HepG2 (cell line): ENCODE measurements at regions not wholly inside any gene's neighbourhood (a gene's known extent, or its start where the extent isn't known, plus 50 kb on each side); places are given as distances from the start of the nearest gene placed in this dataset.

ENCODE experiments used
- CEBPB ChIP-seq: IDR thresholded peaks from 2 replicates; pipeline ENCODE4 v1.6.1; 2011; ENCODE audit warnings: low read depth, low read length, improper control_type of control experiment, borderline replicate concordance
- CTCF ChIP-seq: sonication (generic); formaldehyde crosslinking; IDR thresholded peaks from 2 replicates; pipeline ENCODE4 v1.5.0; 2020; ENCODE audit warnings: mild to moderate bottlenecking, missing genetic modification reagents, moderate library complexity
- MTA3 ChIP-seq: sonication (generic); formaldehyde crosslinking; IDR thresholded peaks from 2 replicates; pipeline ENCODE4 v1.4.0; 2020; ENCODE audit warnings: missing genetic modification reagents
- NFE2L1 ChIP-seq: sonication (generic); formaldehyde crosslinking; IDR thresholded peaks from 2 replicates; pipeline ENCODE4 v1.4.0; 2020; ENCODE audit warnings: missing genetic modification reagents, mild to moderate bottlenecking, borderline replicate concordance
- NRL ChIP-seq: sonication (generic); formaldehyde crosslinking; IDR thresholded peaks from 2 replicates; pipeline ENCODE4 v1.5.0; 2020; ENCODE audit warnings: missing genetic modification reagents, mild to moderate bottlenecking, moderate library complexity, borderline replicate concordance
- ZNF138 ChIP-seq: sonication (generic); formaldehyde crosslinking; IDR thresholded peaks from 2 replicates; pipeline ENCODE4 v1.5.0; 2020; ENCODE audit warnings: mild to moderate bottlenecking, low read depth, missing genetic modification reagents
- ZNF605 ChIP-seq: sonication (generic); formaldehyde crosslinking; IDR thresholded peaks from 2 replicates; pipeline ENCODE4 v1.8.0; 2022; ENCODE audit warnings: mild to moderate bottlenecking, missing genetic modification reagents
- TF ChIP-seq, protein P1 (sequence below): sonication (generic); formaldehyde crosslinking; IDR thresholded peaks from 2 replicates; pipeline ENCODE4 v1.4.0; 2020; ENCODE audit warnings: missing genetic modification reagents

GRCh38 chr2:59655809-59656208, 897.6 kb downstream of the BCL11A start:
- TF ChIP-seq MTA3 (CRISPR knock-in tag) (no peak), NRL (CRISPR knock-in tag) (no peak), CEBPB (no peak), ZNF138 (no peak), ZNF605 (CRISPR knock-in tag) (no peak), NFE2L1 (CRISPR knock-in tag) (no peak), CTCF (CRISPR knock-in tag) (no peak)
- TF ChIP-seq, protein P1, sequence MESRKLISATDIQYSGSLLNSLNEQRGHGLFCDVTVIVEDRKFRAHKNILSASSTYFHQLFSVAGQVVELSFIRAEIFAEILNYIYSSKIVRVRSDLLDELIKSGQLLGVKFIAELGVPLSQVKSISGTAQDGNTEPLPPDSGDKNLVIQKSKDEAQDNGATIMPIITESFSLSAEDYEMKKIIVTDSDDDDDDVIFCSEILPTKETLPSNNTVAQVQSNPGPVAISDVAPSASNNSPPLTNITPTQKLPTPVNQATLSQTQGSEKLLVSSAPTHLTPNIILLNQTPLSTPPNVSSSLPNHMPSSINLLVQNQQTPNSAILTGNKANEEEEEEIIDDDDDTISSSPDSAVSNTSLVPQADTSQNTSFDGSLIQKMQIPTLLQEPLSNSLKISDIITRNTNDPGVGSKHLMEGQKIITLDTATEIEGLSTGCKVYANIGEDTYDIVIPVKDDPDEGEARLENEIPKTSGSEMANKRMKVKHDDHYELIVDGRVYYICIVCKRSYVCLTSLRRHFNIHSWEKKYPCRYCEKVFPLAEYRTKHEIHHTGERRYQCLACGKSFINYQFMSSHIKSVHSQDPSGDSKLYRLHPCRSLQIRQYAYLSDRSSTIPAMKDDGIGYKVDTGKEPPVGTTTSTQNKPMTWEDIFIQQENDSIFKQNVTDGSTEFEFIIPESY: no peak
